Upper lobe of left lung (tissue), 4 donors: ENCODE measurements at regions not wholly inside any gene's neighbourhood (a gene's known extent, or its start where the extent isn't known, plus 50 kb on each side); places are given as distances from the start of the nearest gene placed in this dataset.

Experiments
- CTCF ChIP-seq, 6 experiments: fragments of 450-650 bp in 4 of 6; fragments of 200-600 bp in 2 of 6; sonication (generic) in 2 of 6; IDR thresholded peaks; one replicate each; pipeline ENCODE4 v1.5.1; 2016 to 2019; ENCODE audit warnings: antibody characterized with exemption in 6 of 6
- EP300 ChIP-seq, 4 donors: sonication (generic); formaldehyde crosslinking; IDR thresholded peaks; one replicate each; pipeline ENCODE4 v1.5.1; 2017; ENCODE audit warnings: antibody characterized with exemption in 4 of 4, control low read depth in 2 of 4
- POLR2A ChIP-seq, 4 donors: fragments of 450-650 bp; IDR thresholded peaks; one replicate each; pipeline ENCODE4 v1.5.1; 2016 to 2017; ENCODE audit warnings: antibody characterized with exemption in 4 of 4, mild to moderate bottlenecking in 2 of 4
- POLR2AphosphoS5 ChIP-seq, 2 donors: sonication (generic); formaldehyde crosslinking; IDR thresholded peaks; one replicate each; pipeline ENCODE4 v1.5.1; 2017; ENCODE audit warnings: antibody characterized with exemption in 2 of 2

GRCh38 chr4:138399081-138399480 lies 156.9 kb upstream of the SLC7A11 start:
- TF ChIP-seq POLR2AphosphoS5 (IDR thresholded peaks at IDR 0.05) (no peak), CTCF (IDR thresholded peaks at IDR 0.05) (no peak), EP300 (IDR thresholded peaks at IDR 0.05) (no peak), POLR2A (IDR thresholded peaks at IDR 0.05) (no peak)
